ENCODE measurements at regions not wholly inside any gene's neighbourhood (a gene's known extent, or its start where the extent isn't known, plus 50 kb on each side); places are given as distances from the start of the nearest gene placed in this dataset.

DNA sequence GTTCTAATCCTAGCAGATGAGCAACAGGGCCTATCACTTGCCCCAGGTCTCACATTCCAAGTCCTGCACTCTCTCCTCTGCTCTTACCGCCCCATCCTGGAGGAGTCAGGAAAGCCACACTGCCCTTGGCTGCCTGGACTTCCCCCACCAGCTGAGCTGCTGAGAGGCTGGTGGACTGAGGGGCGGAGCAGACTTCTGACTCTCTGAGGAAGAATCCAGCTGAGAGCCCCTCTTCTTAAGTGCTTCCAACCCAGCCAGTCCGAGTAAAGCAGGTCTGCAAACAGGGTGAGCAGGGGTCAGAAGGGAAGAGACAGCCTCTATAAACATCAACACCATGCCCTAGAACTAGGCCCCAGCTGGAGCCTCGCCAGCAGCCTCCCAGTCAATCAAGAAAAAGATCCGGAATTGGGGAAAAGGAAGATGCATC is 92.4 kb upstream of the TMEM72 start:
- DNase-seq: no peak
- Mint-ChIP-seq H3K4me1 (ENCODE audit: low read depth, unreplicated experiment) (no peaks in the 10 kb centered on the region), H3K4me3 (ENCODE audit: low read depth, unreplicated experiment) (no peak overlapping the region), H3K9me3 (ENCODE audit: low read depth, unreplicated experiment) (no peaks in the 10 kb centered on the region), H3K36me3 (ENCODE audit: insufficient read depth, unreplicated experiment) (no peaks in the 10 kb centered on the region), H3K27ac (ENCODE audit: unreplicated experiment) (no peak overlapping the region), H3K27me3 (ENCODE audit: unreplicated experiment) (no peaks in the 10 kb centered on the region)
- CTCF ChIA-PET: no interaction called here
- BruUV-seq (replicated peaks): no TSS peak
- TF ChIP-seq, protein P1, sequence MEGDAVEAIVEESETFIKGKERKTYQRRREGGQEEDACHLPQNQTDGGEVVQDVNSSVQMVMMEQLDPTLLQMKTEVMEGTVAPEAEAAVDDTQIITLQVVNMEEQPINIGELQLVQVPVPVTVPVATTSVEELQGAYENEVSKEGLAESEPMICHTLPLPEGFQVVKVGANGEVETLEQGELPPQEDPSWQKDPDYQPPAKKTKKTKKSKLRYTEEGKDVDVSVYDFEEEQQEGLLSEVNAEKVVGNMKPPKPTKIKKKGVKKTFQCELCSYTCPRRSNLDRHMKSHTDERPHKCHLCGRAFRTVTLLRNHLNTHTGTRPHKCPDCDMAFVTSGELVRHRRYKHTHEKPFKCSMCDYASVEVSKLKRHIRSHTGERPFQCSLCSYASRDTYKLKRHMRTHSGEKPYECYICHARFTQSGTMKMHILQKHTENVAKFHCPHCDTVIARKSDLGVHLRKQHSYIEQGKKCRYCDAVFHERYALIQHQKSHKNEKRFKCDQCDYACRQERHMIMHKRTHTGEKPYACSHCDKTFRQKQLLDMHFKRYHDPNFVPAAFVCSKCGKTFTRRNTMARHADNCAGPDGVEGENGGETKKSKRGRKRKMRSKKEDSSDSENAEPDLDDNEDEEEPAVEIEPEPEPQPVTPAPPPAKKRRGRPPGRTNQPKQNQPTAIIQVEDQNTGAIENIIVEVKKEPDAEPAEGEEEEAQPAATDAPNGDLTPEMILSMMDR (IDR thresholded peaks at IDR 0.05; ENCODE audit: unreplicated experiment): no peak
- intact Hi-C loops (cut with micrococcal nuclease; ENCODE audit: unreplicated experiment): no loop called here

DNA sequence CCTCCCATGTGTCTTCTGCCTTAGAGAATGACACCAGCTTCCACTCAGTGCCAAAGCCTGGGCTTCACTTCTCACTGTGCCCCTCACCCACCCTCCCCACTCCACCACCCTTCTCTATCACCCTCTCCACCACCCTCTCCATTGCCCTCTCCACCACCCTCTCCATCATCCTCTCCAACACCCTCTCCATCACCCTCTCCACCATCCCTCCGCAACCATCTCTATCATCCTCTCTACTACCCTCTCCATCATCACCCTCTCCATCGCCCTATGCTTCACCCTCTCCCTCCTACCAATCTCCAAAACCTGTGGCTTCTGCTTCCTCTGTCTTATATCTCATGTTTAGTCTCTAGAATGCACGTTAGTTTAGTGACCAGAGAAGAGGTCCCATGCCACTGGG is 91.0 kb upstream of the TMEM72 start:
- no peaks in the 10 kb centered on the region for H3K4me1 Mint-ChIP-seq (ENCODE audit: low read depth, unreplicated experiment)
- no TSS peak for BruUV-seq (replicated peaks)
- H3K27me3 Mint-ChIP-seq (ENCODE audit: unreplicated experiment): no peaks in the 10 kb centered on the region
- intact Hi-C loops (cut with micrococcal nuclease; ENCODE audit: unreplicated experiment): no loop called here
- no peak for DNase-seq
- H3K9me3 Mint-ChIP-seq (ENCODE audit: low read depth, unreplicated experiment): no peaks in the 10 kb centered on the region
- H3K36me3 Mint-ChIP-seq (ENCODE audit: insufficient read depth, unreplicated experiment): no peaks in the 10 kb centered on the region
- CTCF ChIA-PET: no interaction called here
- TF ChIP-seq, protein P1 (IDR thresholded peaks at IDR 0.05; ENCODE audit: unreplicated experiment): no peak
- H3K4me3 Mint-ChIP-seq (ENCODE audit: low read depth, unreplicated experiment): no peak overlapping the region
- no peak overlapping the region for H3K27ac Mint-ChIP-seq (ENCODE audit: unreplicated experiment)

DNA sequence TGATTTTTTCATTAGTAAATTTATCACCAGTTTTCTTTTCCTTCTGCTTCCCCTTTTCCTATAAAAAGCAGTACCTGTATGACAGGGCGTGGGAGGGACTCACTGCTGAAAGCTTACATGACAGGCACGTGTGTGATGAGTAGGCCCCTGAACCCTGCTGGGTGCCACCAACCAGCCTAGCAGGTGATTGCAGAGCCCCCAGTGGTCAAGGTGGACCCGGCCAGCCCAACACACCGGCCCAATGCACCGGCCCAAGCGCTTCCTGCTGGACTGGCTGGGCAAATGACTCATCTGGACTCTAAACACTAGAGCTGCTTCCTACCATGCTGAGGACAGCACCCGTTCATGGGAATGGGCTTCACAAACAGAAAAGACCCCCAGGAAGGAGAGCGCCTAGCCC is 89.8 kb upstream of the TMEM72 start:
- Mint-ChIP-seq H3K4me3 (ENCODE audit: low read depth, unreplicated experiment) (no peak overlapping the region), H3K27me3 (ENCODE audit: unreplicated experiment) (no peaks in the 10 kb centered on the region), H3K36me3 (ENCODE audit: insufficient read depth, unreplicated experiment) (no peaks in the 10 kb centered on the region), H3K27ac (ENCODE audit: unreplicated experiment) (no peak overlapping the region), H3K9me3 (ENCODE audit: low read depth, unreplicated experiment) (no peaks in the 10 kb centered on the region), H3K4me1 (ENCODE audit: low read depth, unreplicated experiment) (no peaks in the 10 kb centered on the region)
- intact Hi-C loops (cut with micrococcal nuclease; ENCODE audit: unreplicated experiment): no loop called here
- DNase-seq: peak; percentile 28
- CTCF ChIA-PET: interaction anchor here (0.5 kb wide), 1 partner anchor 397 kb away, joined by 3 read pairs; no protein-coding TSS in a partner anchor
- BruUV-seq (replicated peaks): no TSS peak
- TF ChIP-seq, protein P1 (IDR thresholded peaks at IDR 0.05; ENCODE audit: unreplicated experiment): no peak

DNA sequence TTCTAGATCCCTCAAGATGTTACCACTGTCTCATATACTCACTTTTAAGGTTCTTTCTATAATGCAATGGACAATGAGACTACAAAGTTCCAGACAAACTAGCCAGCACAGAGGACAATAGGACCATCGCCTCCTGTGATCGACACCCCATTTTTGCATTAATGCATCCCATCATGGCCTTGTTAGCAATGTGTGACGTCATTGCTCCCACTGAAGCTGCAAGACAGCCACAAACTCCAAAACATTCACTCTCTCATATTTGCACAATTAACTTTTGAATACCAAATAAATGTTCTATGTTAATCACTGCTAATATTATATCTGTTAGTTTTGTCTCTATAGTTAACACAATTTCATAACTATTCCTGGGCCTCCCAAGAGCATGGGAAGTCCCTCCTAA is 88.8 kb upstream of the TMEM72 start:
- TF ChIP-seq, protein P1 (IDR thresholded peaks at IDR 0.05; ENCODE audit: unreplicated experiment): no peak
- no peaks in the 10 kb centered on the region for H3K4me1 Mint-ChIP-seq (ENCODE audit: low read depth, unreplicated experiment)
- intact Hi-C loops (cut with micrococcal nuclease; ENCODE audit: unreplicated experiment): no loop called here
- CTCF ChIA-PET: no interaction called here
- H3K27me3 Mint-ChIP-seq (ENCODE audit: unreplicated experiment): no peaks in the 10 kb centered on the region
- no peak for DNase-seq
- peaks cover 3% of the 10 kb centered on the region for H3K9me3 Mint-ChIP-seq (ENCODE audit: low read depth, unreplicated experiment)
- H3K4me3 Mint-ChIP-seq (ENCODE audit: low read depth, unreplicated experiment): no peak overlapping the region
- no peaks in the 10 kb centered on the region for H3K36me3 Mint-ChIP-seq (ENCODE audit: insufficient read depth, unreplicated experiment)
- no TSS peak for BruUV-seq (replicated peaks)
- H3K27ac Mint-ChIP-seq (ENCODE audit: unreplicated experiment): no peak overlapping the region

Measured in Calu3 (cell line).